HG02763 (cell line): ENCODE measurements at regions not wholly inside any gene's neighbourhood (a gene's known extent, or its start where the extent isn't known, plus 50 kb on each side); places are given as distances from the start of the nearest gene placed in this dataset.
"Not testable (repeated sequence)": the region's sequence is repeated elsewhere in the genome, so short reads cannot be mapped to it uniquely, and the experiment has no call there.

Experiments
- ATAC-seq: cut with Tn5 transposase; IDR thresholded peaks from one replicate; pipeline ENCODE4 v1.9.1; 2021; ENCODE audit warnings: mild to moderate bottlenecking, moderate library complexity; ENCODE audit not compliant: unreplicated experiment

GRCh38 chr11:98061858-98062257 is 958.9 kb upstream of the CNTN5 start:
- ATAC-seq = no peak

- ATAC-seq = no peak
Measured at GRCh38 chr11:98062714-98063113, 958.0 kb upstream of the CNTN5 start.

GRCh38 chr11:98068251-98068650 is 952.5 kb upstream of the CNTN5 start:
- ATAC-seq = no peak

- ATAC-seq = not testable (repeated sequence)
Measured at GRCh38 chr11:98069147-98069546, 951.6 kb upstream of the CNTN5 start.

GRCh38 chr11:98069861-98070260 is 950.9 kb upstream of the CNTN5 start:
- no peak for ATAC-seq

GRCh38 chr11:98090861-98091505 is 929.8 kb upstream of the CNTN5 start:
- ATAC-seq = no peak

GRCh38 chr11:98099371-98099770 is 921.4 kb upstream of the CNTN5 start:
- no peak for ATAC-seq

- no peak for ATAC-seq
Measured at GRCh38 chr11:98100689-98101088, 920.1 kb upstream of the CNTN5 start.

GRCh38 chr11:98101329-98101728 is 919.4 kb upstream of the CNTN5 start:
- ATAC-seq = no peak

GRCh38 chr11:98104249-98104648 is 916.5 kb upstream of the CNTN5 start:
- ATAC-seq = no peak

- ATAC-seq = no peak
Measured at GRCh38 chr11:98107736-98108135, 913.0 kb upstream of the CNTN5 start.

- no peak for ATAC-seq
Measured at GRCh38 chr11:98110030-98110429, 910.7 kb upstream of the CNTN5 start.

- ATAC-seq = no peak
Measured at GRCh38 chr11:98115873-98116272, 904.9 kb upstream of the CNTN5 start.

GRCh38 chr11:98130117-98130625 is 890.6 kb upstream of the CNTN5 start:
- ATAC-seq = no peak

GRCh38 chr11:98136357-98136756 is 884.4 kb upstream of the CNTN5 start:
- ATAC-seq = no peak

GRCh38 chr11:98137437-98137836 is 883.3 kb upstream of the CNTN5 start:
- ATAC-seq = no peak

GRCh38 chr11:98143661-98144060 is 877.1 kb upstream of the CNTN5 start:
- no peak for ATAC-seq

GRCh38 chr11:98153752-98154151 is 867.0 kb upstream of the CNTN5 start:
- ATAC-seq = no peak

GRCh38 chr11:98155696-98156095 is 865.1 kb upstream of the CNTN5 start:
- no peak for ATAC-seq

GRCh38 chr11:98177925-98178324 is 842.8 kb upstream of the CNTN5 start:
- ATAC-seq = no peak

GRCh38 chr11:98180511-98180910 is 840.2 kb upstream of the CNTN5 start:
- no peak for ATAC-seq

- ATAC-seq = no peak
Measured at GRCh38 chr11:98180921-98181320, 839.8 kb upstream of the CNTN5 start.

- ATAC-seq = no peak
Measured at GRCh38 chr11:98183034-98183433, 837.7 kb upstream of the CNTN5 start.
